Natural killer cell (primary cell): ENCODE measurements at regions not wholly inside any gene's neighbourhood (a gene's known extent, or its start where the extent isn't known, plus 50 kb on each side); places are given as distances from the start of the nearest gene placed in this dataset.

Experiments used
- ATAC-seq, 3 donors: fragments of 150-1000 bp in 2 of 3; fragments of 200-7000 bp in 1 of 3; cut with Tn5 transposase; 1 replicate in 1 of 3; 2 replicates in 2 of 3; pipeline ENCODE4 v1.10.0; 2021; ENCODE audit warnings: mild to moderate bottlenecking in 2 of 3, moderate library complexity in 2 of 3
- DNase-seq, 2 donors: peaks; one replicate each; pipeline versions ENCODE4 v3.0.0 to v3.0.0-alpha.2; 2013 to 2021; ENCODE audit warnings: mixed read lengths in 1 of 2
- H3K27ac ChIP-seq: one replicate; pipeline ENCODE4 v1.5.1; 2013; ENCODE audit warnings: mild to moderate bottlenecking, low read length
- H3K27me3 ChIP-seq: one replicate; pipeline ENCODE4 v1.6.1; 2013; ENCODE audit warnings: low read length; ENCODE audit not compliant: control insufficient read depth, insufficient read depth
- H3K36me3 ChIP-seq: one replicate; pipeline ENCODE4 v1.6.1; 2013; ENCODE audit warnings: low read length; ENCODE audit not compliant: control insufficient read depth, insufficient read depth
- H3K4me1 ChIP-seq: one replicate; pipeline ENCODE4 v1.6.1; 2013; ENCODE audit warnings: low read length; ENCODE audit not compliant: control insufficient read depth, insufficient read depth
- H3K4me3 ChIP-seq: one replicate; pipeline ENCODE4 v1.5.1; 2013; ENCODE audit warnings: low read length
- H3K9me3 ChIP-seq: one replicate; pipeline ENCODE4 v1.6.1; 2013; ENCODE audit warnings: low read length; ENCODE audit not compliant: control insufficient read depth, insufficient read depth
- H3K27ac Mint-ChIP-seq, 2 donors: one replicate each; pipeline ENCODE4 v1.8.0; 2022; ENCODE audit warnings: mild to moderate bottlenecking in 2 of 2, mixed read lengths in 2 of 2, moderate library complexity in 1 of 2
- H3K27me3 Mint-ChIP-seq, 2 donors: one replicate each; pipeline ENCODE4 v1.8.0; 2022; ENCODE audit warnings: low read depth in 2 of 2, mixed read lengths in 2 of 2
- H3K36me3 Mint-ChIP-seq: one replicate; pipeline ENCODE4 v1.8.0; 2022; ENCODE audit warnings: mixed read lengths
- H3K4me1 Mint-ChIP-seq, 2 donors: one replicate each; pipeline ENCODE4 v1.8.0; 2022; ENCODE audit warnings: mixed read lengths in 2 of 2
- H3K4me3 Mint-ChIP-seq: one replicate; pipeline ENCODE4 v1.8.0; 2022; ENCODE audit warnings: mild to moderate bottlenecking, moderate library complexity, mixed read lengths
- H3K9me3 Mint-ChIP-seq, 2 donors: one replicate each; pipeline ENCODE4 v1.8.0; 2022; ENCODE audit warnings: mixed read lengths in 2 of 2
- WGBS: methylation state at CpG from one replicate; pipeline ENCODE4 v1.1.7; 2013; ENCODE audit warnings: missing lambda C conversion rate; ENCODE audit not compliant: insufficient coverage; 5-methylcytosine and 5-hydroxymethylcytosine counted together
- intact Hi-C: fragments of 100-400 bp; cut with micrococcal nuclease; formaldehyde crosslinking; loops from one replicate; pipeline ENCODE4 v1.14.2; 2022
- TF ChIP-seq, protein P1 (sequence below): fragments of 200-600 bp; IDR thresholded peaks from one replicate; pipeline ENCODE4 v1.8.0; 2022; ENCODE audit warnings: antibody characterized with exemption

DNA sequence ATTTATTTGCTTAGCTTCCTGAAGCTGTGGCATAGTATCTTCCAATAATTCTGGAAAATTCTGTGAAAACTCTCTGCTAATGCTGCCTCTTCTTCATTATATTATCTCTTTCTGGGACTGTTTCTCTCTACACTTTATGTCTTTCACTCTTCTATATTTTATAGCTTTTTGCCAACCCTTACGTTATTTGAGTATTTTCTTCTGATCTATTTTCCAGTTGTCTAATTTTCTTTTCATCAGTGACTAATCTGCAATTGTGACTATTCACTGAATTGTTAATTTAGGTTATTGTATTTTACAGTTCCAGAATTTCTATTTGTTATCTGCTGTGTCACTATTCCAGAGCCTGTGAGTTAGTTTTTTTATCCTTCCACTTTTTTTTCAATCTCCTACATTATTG is 273.4 kb upstream of the PHYHIPL start:
- H3K9me3 Mint-ChIP-seq: peaks cover 3 to 4% of the 10 kb centered on the region in 2 donors
- H3K4me3 Mint-ChIP-seq: no peak overlapping the region
- DNase-seq (no peak), ATAC-seq (no peak)
- no CpG with 5 or more reads among the region's 1 CpG for WGBS
- no peaks in the 10 kb centered on the region for H3K36me3 ChIP-seq
- no peak overlapping the region for H3K27ac ChIP-seq
- H3K4me1 Mint-ChIP-seq: no peaks in the 10 kb centered on the region
- no peaks in the 10 kb centered on the region for H3K36me3 Mint-ChIP-seq
- H3K4me3 ChIP-seq: no peak overlapping the region
- H3K4me1 ChIP-seq: no peaks in the 10 kb centered on the region
- peaks cover 3% of the 10 kb centered on the region for H3K9me3 ChIP-seq
- TF ChIP-seq, protein P1, sequence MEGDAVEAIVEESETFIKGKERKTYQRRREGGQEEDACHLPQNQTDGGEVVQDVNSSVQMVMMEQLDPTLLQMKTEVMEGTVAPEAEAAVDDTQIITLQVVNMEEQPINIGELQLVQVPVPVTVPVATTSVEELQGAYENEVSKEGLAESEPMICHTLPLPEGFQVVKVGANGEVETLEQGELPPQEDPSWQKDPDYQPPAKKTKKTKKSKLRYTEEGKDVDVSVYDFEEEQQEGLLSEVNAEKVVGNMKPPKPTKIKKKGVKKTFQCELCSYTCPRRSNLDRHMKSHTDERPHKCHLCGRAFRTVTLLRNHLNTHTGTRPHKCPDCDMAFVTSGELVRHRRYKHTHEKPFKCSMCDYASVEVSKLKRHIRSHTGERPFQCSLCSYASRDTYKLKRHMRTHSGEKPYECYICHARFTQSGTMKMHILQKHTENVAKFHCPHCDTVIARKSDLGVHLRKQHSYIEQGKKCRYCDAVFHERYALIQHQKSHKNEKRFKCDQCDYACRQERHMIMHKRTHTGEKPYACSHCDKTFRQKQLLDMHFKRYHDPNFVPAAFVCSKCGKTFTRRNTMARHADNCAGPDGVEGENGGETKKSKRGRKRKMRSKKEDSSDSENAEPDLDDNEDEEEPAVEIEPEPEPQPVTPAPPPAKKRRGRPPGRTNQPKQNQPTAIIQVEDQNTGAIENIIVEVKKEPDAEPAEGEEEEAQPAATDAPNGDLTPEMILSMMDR: no peak
- intact Hi-C loops: no loop called here
- no peaks in the 10 kb centered on the region for H3K27me3 Mint-ChIP-seq
- H3K27ac Mint-ChIP-seq: no peak overlapping the region
- H3K27me3 ChIP-seq: no peaks in the 10 kb centered on the region

DNA sequence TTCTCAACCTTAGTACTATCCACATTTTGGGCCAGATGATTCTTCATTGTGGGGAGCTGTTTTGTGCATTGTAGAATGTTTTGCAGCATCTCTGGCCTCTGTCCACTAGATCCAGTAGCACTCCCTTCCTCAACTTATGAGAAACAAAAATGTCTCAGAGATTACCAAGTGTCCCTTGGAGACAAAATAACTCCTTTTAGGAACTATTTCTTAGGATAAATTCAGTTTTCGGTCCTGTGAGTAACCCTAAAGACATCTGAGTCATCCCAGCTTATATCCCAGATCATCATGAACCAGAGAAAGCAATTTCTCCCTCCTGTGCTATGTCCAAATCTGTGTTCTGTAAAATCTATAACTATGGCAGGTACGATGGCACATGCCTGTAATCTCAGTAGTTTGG is 266.6 kb upstream of the PHYHIPL start:
- Histone ChIP-seq H3K4me1 (no peaks in the 10 kb centered on the region), H3K27ac (no peak overlapping the region), H3K4me3 (no peak overlapping the region), H3K27me3 (no peaks in the 10 kb centered on the region), H3K9me3 (no peaks in the 10 kb centered on the region), H3K36me3 (no peaks in the 10 kb centered on the region)
- no peak overlapping the region for H3K27ac Mint-ChIP-seq
- H3K4me3 Mint-ChIP-seq: no peak overlapping the region
- DNase-seq: no peak
- no peaks in the 10 kb centered on the region for H3K36me3 Mint-ChIP-seq
- no peak for ATAC-seq
- no peaks in the 10 kb centered on the region for H3K4me1 Mint-ChIP-seq
- peaks cover 4 to 6% of the 10 kb centered on the region in 2 donors for H3K9me3 Mint-ChIP-seq
- intact Hi-C loops: no loop called here
- H3K27me3 Mint-ChIP-seq: no peaks in the 10 kb centered on the region
- WGBS: 67% methylated on average over 2 of the region's 2 CpGs
- TF ChIP-seq, protein P1: no peak

DNA sequence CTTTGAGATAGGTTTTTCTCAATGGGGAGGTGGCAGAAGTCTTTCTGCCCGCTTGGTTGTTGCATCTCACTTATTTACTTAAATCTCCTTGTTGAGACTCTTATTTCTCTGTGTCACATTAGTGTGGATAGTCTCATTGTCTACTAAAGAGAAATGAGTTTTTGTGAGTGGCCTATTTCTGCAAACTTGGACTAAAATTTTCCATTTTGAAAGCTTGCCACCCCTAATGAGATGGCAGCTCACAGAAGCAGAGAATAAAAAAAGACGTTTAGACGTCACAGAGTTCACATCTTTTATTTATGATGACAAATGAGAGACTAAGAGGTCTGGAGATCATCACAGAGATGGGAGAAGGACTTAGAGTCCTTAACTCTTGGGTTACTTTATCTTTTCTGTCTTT is 262.7 kb upstream of the PHYHIPL start:
- no peak overlapping the region for H3K4me3 ChIP-seq
- H3K36me3 ChIP-seq: no peaks in the 10 kb centered on the region
- Mint-ChIP-seq H3K36me3 (no peaks in the 10 kb centered on the region), H3K9me3 (peaks cover 4 to 6% of the 10 kb centered on the region in 2 donors), H3K4me3 (no peak overlapping the region), H3K27ac (no peak overlapping the region), H3K4me1 (no peaks in the 10 kb centered on the region), H3K27me3 (no peaks in the 10 kb centered on the region)
- ATAC-seq (no peak), DNase-seq (no peak)
- 25% methylated on average over 2 of the region's 3 CpGs for WGBS
- intact Hi-C loops: no loop called here
- H3K27me3 ChIP-seq: no peaks in the 10 kb centered on the region
- no peaks in the 10 kb centered on the region for H3K4me1 ChIP-seq
- no peaks in the 10 kb centered on the region for H3K9me3 ChIP-seq
- H3K27ac ChIP-seq: no peak overlapping the region
- TF ChIP-seq, protein P1: no peak

DNA sequence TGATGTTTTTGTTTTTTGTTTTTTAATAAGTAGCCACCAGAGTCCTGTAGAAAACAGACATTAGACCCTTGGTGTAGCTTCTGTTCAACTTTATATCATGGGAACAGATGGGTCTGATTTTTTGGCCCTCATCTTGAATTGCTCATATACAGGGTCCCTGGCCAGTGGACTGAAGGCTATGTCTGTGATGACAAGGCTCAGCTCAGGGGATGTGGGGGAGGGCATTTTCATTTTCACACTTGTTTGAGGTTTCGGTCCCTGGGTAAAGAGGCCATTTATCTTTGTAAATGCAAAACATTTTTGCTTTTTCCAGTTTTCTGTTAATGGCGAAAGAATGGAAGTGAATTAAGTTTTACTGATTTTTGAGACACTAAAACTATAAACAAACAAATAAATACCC is 257.6 kb upstream of the PHYHIPL start:
- DNase-seq (no peak), ATAC-seq (no peak)
- TF ChIP-seq, protein P1: no peak
- Mint-ChIP-seq H3K27me3 (no peaks in the 10 kb centered on the region), H3K4me3 (no peak overlapping the region), H3K36me3 (no peaks in the 10 kb centered on the region), H3K9me3 (peaks cover 0 to 3% of the 10 kb centered on the region in 2 donors), H3K4me1 (no peaks in the 10 kb centered on the region), H3K27ac (no peak overlapping the region)
- Histone ChIP-seq H3K4me1 (no peaks in the 10 kb centered on the region), H3K27me3 (no peaks in the 10 kb centered on the region), H3K27ac (no peak overlapping the region), H3K4me3 (no peak overlapping the region), H3K36me3 (no peaks in the 10 kb centered on the region), H3K9me3 (no peaks in the 10 kb centered on the region)
- WGBS: no CpG with 5 or more reads among the region's 2 CpGs
- intact Hi-C loops: no loop called here
